ENCODE measurements at regions not wholly inside any gene's neighbourhood (a gene's known extent, or its start where the extent isn't known, plus 50 kb on each side); places are given as distances from the start of the nearest gene placed in this dataset.

DNA sequence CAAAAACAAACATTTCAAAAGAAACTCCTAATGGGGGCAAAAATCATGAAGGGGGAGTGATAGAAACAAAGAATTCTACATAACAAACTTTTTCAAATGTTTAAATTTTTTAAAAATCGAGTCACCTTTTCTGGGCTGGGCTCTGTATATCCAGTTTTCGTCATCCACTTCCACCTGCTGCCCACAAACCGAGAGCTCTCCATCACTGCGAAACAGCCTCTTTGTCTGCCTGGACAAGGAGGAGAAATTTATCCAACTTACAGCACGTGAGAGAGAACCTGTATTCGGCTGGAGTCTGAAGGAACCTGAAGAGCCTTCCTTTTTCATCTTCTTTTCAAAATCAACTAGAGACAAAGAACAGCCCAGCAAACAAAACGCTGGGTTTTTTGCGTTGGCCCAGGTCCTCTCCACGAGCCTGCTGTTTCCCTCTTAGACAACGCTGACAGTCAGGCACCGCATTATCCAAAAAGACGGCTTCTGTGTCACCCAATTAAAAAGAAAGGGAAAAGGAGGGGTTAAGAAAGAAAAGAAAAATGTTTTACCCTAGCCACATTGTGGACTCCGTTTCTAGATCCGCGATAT, 72.4 kb upstream of the NHSL1 start:
- TF ChIP-seq CTCF (IDR thresholded peaks at IDR 0.05 in 4 of 5, conservative IDR thresholded peaks at IDR 0.05 in 1 of 5) (no peak), POLR2A (IDR thresholded peaks at IDR 0.05) (no peak)
